B cell (primary cell): ENCODE measurements at regions not wholly inside any gene's neighbourhood (a gene's known extent, or its start where the extent isn't known, plus 50 kb on each side); places are given as distances from the start of the nearest gene placed in this dataset.

Experiments used
- CTCF ChIP-seq: fragments of 200-600 bp; IDR thresholded peaks from one replicate; pipeline ENCODE4 v1.8.0; 2022; ENCODE audit warnings: antibody characterized with exemption, mild to moderate bottlenecking
- EZH2 ChIP-seq: IDR thresholded peaks from 2 replicates; pipeline ENCODE4 v1.6.1; 2012; ENCODE audit warnings: borderline replicate concordance, low read depth, mild to moderate bottlenecking, moderate library complexity, low read length; ENCODE audit not compliant: insufficient read depth, poor library complexity, severe bottlenecking

GRCh38 chr15:93317772-93318171, 228.8 kb upstream of the RGMA start:
- no peak for TF ChIP-seq CTCF
- TF ChIP-seq EZH2, result no peak
